RCC 7860 (cell line): ENCODE measurements at regions not wholly inside any gene's neighbourhood (a gene's known extent, or its start where the extent isn't known, plus 50 kb on each side); places are given as distances from the start of the nearest gene placed in this dataset.

Experiments used
- DNase-seq: peaks from one replicate; pipeline ENCODE4 v3.0.0-alpha.2; 2015; ENCODE audit warnings: low spot score
- FAIRE-seq: peaks from 2 replicates; lab custom pipeline; 2012; peaks lifted over from hg19 to GRCh38; lab: Jason Lieb, UNC

GRCh38 chr20:40769677-40770285 is 80.7 kb upstream of the MAFB start:
- FAIRE-seq (no peak), DNase-seq (no peak)

GRCh38 chr20:40770564-40771307 is 81.7 kb upstream of the MAFB start:
- FAIRE-seq (no peak), DNase-seq (no peak)

GRCh38 chr20:40771308-40771610 is 82.2 kb upstream of the MAFB start:
- FAIRE-seq: no peak

GRCh38 chr20:40771848-40772511 is 82.9 kb upstream of the MAFB start:
- FAIRE-seq: no peak

More at GRCh38 chr20:40771308-40771610, 82.2 kb upstream of the MAFB start:
- DNase-seq: no peak

GRCh38 chr20:40773376-40773775 is 84.3 kb upstream of the MAFB start:
- FAIRE-seq: no peak
- DNase-seq: no peak

More at GRCh38 chr20:40771848-40772511, 82.9 kb upstream of the MAFB start:
- no peak for DNase-seq

GRCh38 chr20:40774252-40774651 is 85.2 kb upstream of the MAFB start:
- FAIRE-seq: no peak
- DNase-seq: no peak

- DNase-seq (no peak), FAIRE-seq (no peak)
These were observed 86.6 kb upstream of the MAFB start for GRCh38 chr20:40775561-40776146.

GRCh38 chr20:40776466-40777457 is 87.7 kb upstream of the MAFB start:
- no peak for DNase-seq
- FAIRE-seq: no peak

GRCh38 chr20:40777653-40778052 is 88.6 kb upstream of the MAFB start:
- FAIRE-seq (no peak), DNase-seq (no peak)

GRCh38 chr20:40778894-40779496 is 90.0 kb upstream of the MAFB start:
- FAIRE-seq (no peak), DNase-seq (no peak)

- FAIRE-seq (no peak), DNase-seq (no peak)
These were observed 92.4 kb upstream of the MAFB start for GRCh38 chr20:40781327-40782042.

- FAIRE-seq (no peak), DNase-seq (no peak)
These were observed 93.0 kb upstream of the MAFB start for GRCh38 chr20:40782043-40782368.

GRCh38 chr20:40785346-40785745 is 96.3 kb upstream of the MAFB start:
- FAIRE-seq (no peak), DNase-seq (no peak)

GRCh38 chr20:40786336-40786735 is 97.3 kb upstream of the MAFB start:
- DNase-seq: no peak

GRCh38 chr20:40787941-40788340 is 98.9 kb upstream of the MAFB start:
- no peak for FAIRE-seq

More at GRCh38 chr20:40786336-40786735, 97.3 kb upstream of the MAFB start:
- FAIRE-seq: no peak

GRCh38 chr20:40797425-40797824 is 108.4 kb upstream of the MAFB start:
- DNase-seq (no peak), FAIRE-seq (no peak)

More at GRCh38 chr20:40787941-40788340, 98.9 kb upstream of the MAFB start:
- DNase-seq: no peak

GRCh38 chr20:40798066-40798465 is 109.0 kb upstream of the MAFB start:
- DNase-seq (no peak), FAIRE-seq (no peak)

- DNase-seq: no peak
- FAIRE-seq: no peak
These were observed 113.8 kb upstream of the MAFB start for GRCh38 chr20:40802886-40803285.

GRCh38 chr20:40803381-40803780 is 114.3 kb upstream of the MAFB start:
- DNase-seq: no peak
- FAIRE-seq: no peak

- DNase-seq: no peak
- no peak for FAIRE-seq
These were observed 116.6 kb upstream of the MAFB start for GRCh38 chr20:40805592-40805991.
